GM21515 (cell line): ENCODE measurements at regions not wholly inside any gene's neighbourhood (a gene's known extent, or its start where the extent isn't known, plus 50 kb on each side); places are given as distances from the start of the nearest gene placed in this dataset.

ENCODE experiments used
- ATAC-seq: cut with Tn5 transposase; IDR thresholded peaks from one replicate; pipeline ENCODE4 v1.9.1; 2021; ENCODE audit not compliant: unreplicated experiment

DNA sequence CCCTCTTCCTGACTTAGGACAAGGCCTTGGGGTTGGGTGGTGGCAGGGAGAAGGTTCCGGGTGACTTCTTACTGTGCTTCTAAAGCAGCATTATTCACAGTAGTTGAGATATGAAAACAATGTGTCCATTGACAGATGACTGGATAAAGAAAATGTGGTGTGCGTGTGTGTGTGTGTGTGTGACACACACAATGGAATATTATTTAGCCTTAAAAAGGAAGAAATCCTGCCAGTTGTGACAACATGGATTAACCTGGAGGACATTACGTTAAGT, 128.1 kb upstream of the RASGRP1 start:
- ATAC-seq: no peak

GRCh38 chr15:38695249-38696108, 130.9 kb upstream of the RASGRP1 start:
- no peak for ATAC-seq

DNA sequence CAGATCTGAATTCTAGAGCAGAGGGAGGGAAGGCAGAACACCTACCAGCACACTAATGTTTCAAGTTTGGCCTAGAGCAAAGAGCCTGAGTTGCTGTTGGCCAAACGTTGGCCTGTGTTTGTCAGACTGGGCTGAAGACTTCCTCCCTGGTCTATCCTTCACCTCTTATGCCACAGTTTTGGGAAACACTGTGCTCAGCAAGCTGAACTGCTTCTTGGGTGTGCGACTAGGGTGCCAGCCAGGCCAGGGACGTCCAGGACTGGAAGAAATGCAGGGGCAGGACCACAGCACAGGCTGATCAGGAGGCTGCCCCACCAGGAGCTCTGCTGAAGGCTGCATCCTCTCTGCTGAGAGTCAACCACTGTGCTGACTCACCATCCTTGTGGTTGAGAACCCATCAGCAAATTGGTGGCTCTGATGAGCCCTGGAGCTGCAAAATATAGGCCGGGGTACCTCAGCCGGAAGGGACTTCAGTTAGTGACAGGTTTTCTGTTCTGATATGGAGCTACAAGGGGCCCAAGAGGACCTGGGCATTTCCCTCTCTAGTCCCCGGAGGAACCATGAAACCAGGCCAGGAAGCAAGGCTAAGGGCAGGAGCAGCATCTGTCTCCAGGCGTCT, 131.6 kb upstream of the RASGRP1 start:
- ATAC-seq: peak; percentile 51

DNA sequence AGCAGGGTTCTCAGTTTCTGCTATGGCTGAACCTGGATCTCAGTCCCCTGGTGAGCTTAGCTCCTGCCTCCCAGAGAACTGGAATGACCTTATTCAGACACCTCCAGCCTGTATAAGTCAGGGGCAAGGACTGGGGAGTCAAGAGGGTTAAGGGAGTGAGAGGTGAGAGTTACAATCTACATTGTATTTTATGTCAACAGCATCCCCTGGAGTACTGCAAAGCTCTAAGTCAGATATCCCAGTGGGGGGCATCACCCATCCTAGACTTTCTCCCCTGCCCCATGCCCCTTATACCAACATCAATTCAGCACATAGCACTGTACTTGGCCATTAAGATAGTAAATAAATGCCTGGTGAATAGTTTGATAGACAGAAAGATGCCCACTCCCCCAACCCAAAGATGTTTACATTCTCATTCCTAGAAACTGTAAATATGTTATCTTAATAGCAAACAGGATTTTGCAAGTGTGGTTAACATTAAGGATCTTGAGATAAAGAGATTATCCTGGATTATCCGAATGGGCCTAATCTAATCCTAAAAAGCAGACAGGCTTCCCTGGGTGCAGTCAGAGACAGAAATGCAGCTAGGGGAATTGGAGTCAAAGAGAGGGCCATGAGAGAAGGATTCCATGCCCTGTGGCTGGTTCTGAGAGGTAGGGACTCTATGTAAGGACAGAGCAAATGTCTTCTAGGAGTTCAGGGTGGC, 132.3 kb upstream of the RASGRP1 start:
- ATAC-seq: no peak

DNA sequence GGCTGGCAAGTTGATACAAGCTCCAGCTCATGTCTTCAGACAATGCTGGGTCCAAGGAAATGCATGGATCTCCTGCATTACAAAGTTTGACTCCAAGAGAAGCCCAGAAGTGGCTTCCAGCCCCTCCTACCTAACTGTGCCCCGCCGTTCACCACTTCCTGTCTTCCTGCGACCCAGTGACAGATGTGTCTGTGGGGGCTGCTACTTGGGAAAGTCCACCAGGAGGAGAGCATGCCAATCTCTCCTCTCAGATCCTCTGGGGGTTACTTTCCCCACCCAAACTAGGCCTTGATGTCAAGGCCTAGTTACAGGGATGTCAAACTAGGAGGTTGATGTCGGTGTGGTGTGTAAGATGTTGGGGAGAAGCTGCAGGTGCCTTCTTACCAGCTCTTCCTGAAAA, 133.6 kb upstream of the RASGRP1 start:
- no peak for ATAC-seq

- ATAC-seq: no peak
Observed at GRCh38 chr15:38699633-38700230, 135.1 kb upstream of the RASGRP1 start.

- no peak for ATAC-seq
Observed at GRCh38 chr15:38701149-38701548, 136.5 kb upstream of the RASGRP1 start.

GRCh38 chr15:38702178-38702912, 137.7 kb upstream of the RASGRP1 start:
- no peak for ATAC-seq

GRCh38 chr15:38705436-38706219, 141.0 kb upstream of the RASGRP1 start:
- no peak for ATAC-seq

- ATAC-seq: no peak
Observed at GRCh38 chr15:38706956-38707355, 142.3 kb upstream of the RASGRP1 start.

DNA sequence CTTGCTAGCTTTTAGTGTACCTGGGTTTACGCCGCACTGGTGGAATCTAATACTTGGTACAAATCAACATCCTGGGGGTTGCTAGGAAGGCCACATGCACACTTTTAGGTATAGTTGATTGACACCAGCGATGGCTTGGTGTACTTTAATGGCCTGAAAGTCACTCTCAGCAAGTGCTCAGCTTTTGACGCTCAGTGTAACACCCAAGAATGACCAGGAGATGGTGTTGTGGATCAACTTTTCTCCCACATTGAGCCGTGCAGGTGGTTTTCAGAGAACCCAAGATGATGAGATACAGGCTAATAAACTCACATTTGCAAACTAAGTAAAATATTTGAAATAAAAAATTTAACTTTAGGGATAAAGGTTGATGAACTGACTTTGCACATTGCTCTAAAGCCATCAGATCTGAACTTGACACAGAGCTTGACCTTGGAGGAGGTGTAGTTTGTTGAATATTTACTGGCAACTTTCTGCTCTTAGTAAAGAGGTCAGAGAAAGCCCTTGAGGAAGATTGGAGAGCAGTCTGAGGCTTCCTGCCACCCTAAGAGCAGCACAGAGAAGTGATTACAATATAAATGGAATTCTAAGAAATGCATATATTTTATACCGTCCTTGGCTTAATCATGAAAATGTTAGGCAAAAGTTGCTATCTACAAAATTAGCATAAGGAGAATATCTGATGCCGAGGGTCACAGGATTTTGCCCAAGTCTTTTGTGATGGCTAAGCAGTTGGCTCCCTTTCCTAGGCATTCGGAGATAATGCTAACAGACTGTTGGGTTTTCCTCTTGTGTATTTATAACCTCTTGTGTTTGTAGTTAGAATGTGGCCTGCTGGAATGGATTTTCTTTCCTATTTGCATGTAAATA, 143.4 kb upstream of the RASGRP1 start:
- ATAC-seq: peak; percentile 77

GRCh38 chr15:38708672-38709180, 144.1 kb upstream of the RASGRP1 start:
- no peak for ATAC-seq

GRCh38 chr15:38709196-38709595, 144.6 kb upstream of the RASGRP1 start:
- no peak for ATAC-seq

DNA sequence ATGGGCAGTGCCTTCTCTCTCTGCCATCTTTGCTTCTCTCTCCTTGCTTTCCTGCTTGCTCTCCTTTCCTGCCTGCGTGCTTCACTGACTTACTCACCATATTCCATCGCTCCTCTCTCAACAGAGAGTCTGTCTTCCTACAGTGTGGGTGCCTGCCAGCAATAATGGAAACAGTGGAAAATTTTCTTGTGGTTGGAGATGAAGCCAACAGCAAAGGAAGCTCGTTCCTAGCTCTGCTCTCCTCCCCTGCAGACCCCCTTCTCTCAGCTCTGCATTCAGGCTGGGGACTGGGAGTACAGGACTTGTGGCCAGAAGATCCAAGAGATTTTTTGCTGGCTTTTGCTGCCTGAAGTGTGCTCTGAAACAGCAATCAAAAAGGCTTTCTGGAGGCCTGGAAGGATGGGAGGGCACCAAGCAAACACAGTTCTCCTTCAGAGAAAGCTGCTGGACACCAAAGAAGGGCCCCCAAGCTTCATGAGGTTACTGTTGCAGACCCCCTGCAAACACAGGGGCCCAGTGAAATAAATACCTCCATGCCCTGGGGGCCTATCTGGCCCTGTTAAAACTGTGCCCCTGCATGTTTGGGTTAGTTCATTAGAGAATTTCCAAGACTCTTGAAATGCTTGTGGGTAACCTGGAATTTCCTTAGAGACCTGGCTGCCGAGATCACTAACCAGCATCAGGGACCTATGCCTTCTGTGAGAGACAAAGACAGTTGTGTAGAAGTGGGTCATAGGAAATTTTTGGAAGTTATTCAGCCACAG, 149.9 kb upstream of the RASGRP1 start:
- ATAC-seq: no peak

DNA sequence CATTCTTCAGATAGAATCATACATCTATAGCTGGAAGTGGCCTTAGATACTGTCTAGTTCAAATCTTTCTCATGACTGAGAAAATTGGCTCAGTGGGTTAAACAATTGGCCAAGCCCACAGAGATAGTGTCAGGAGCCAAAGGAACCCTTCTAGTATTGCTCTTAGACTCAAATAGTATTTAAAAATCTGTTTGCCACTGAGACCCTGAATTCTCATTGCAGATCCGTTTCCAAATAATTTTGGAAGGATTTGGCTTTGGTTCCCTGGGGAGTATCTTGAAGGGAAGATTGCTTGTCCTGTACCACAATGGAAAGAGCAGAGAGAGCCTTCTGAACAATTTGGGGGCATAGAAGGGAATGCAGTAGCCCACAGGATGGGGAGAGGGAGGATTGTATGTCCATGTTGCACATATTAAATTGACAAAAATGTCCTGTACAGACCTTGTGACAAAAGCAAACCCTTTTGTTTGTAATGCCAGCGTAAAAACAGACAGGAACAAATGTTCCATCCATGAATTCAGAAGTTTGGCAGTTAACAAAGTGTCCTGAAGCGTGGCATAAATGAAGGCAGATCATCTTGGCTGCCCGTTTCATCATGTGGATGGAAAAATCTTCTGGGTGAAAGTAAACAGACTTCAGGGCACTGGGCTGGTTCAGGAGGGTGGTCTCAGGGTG, 156.4 kb upstream of the RASGRP1 start:
- ATAC-seq: no peak

DNA sequence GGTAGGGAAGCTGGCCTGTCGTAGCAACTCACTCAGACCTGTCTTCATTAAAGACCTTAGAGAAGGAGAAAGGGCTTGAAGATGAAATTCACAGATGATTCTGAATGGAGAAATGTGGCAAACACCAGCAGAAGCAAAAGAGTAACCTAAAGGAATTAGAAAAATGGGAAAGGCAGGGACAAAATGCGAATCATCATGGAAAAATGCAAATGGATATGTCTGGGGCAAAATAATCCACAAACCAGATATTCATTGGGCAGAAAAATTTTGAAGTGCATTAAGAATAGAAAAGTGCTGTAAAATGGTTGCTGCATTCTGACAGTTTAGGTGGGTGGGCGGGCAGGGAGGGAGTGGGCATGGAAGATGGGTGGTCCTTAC, 156.9 kb upstream of the RASGRP1 start:
- no peak for ATAC-seq

DNA sequence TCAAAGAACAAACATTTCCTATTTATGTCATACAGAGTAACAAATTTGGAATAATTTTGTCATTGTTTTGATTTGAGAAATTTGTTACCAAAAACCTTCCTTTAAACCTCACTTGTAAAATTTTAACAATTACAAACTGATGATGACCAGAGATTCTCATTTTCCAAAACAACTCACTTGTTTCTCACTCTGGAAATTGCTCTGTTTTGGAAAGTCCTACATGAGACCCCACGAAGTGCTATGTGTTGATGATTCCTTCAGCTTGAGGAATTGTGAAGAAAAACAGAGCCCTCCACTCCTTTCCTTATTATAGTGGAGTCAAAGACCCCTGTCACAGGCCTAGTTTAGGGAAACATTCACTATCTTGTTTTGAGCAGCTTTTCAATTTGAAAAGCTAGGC, 157.6 kb upstream of the RASGRP1 start:
- ATAC-seq: no peak

DNA sequence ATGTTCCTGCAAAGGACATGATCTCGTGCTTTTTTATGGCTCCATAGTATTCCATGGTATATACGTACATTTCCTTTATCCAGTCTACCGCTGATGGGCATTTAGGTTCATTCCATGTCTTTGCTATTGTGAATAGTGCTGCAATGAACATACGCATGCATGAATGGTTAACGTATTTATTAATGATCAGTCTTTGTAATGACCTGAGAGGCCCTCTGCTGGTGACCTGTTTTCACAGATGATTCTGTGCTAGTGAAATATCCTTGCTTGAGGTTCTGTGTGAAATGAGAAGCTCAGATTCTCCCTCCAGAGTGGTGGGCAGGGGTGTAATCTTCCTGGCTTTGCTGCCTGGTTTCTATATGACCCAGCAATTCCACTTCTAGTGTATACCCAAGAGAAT, 160.2 kb upstream of the RASGRP1 start:
- no peak for ATAC-seq
